Activated T-cell treated with anti-CD3 and anti-CD28 coated beads for 48 hours (primary cell): ENCODE measurements at regions not wholly inside any gene's neighbourhood (a gene's known extent, or its start where the extent isn't known, plus 50 kb on each side); places are given as distances from the start of the nearest gene placed in this dataset.

Experiments used
- DNase-seq: peaks from one replicate; pipeline ENCODE4 v3.0.0-alpha.2; 2020; ENCODE audit warnings: low read depth

DNA sequence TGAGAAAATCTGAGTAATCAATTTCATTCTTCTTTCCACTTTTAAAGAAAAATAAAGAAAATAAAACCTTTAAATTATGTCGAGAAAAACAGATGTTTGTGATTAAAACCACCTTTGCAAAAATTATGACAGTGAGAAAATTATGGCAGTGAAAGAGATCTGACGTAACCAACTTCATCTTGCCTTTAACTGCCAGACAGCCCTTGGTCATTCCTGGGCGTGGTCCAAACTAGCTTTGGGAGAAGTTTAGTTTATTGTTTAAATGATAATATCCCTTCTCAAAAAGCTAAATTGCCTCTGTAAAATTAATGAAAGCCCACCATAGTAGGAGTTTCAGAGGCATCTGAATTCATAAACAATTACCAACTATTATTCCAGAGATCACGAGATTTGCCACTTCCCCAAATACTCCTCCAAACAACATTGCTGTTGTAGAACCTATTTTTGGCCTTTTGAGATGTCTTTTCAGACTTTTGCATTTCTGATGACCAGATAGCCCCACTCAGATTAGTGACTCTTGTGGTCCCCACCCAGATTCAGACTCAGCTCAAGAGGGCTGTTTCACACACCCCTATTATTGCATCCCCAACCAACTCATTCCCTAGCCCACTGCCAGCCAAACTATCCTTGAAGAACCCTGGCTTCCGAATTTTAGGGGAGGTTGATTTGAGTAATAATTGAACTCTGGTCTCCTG lies 664.4 kb upstream of the CBLB start:
- DNase-seq = no peak

DNA sequence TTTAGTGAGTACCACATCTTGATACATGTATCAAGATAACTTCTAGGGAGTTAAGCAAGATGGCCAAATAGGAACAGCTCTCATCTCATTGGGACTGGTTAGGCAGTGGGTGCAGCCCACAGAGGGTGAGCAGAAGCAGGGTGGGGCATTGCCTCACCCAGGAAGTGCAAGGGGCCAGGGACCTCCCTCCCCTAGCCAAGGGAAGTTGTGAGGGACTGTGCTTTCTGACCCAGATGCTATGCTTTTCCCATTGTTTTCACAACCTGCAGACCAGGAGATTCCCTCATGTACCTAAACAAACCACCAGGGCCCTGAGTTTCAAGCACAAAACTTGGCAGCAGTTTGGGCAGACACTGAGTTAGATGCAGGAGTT lies 665.0 kb upstream of the CBLB start:
- no peak for DNase-seq

DNA sequence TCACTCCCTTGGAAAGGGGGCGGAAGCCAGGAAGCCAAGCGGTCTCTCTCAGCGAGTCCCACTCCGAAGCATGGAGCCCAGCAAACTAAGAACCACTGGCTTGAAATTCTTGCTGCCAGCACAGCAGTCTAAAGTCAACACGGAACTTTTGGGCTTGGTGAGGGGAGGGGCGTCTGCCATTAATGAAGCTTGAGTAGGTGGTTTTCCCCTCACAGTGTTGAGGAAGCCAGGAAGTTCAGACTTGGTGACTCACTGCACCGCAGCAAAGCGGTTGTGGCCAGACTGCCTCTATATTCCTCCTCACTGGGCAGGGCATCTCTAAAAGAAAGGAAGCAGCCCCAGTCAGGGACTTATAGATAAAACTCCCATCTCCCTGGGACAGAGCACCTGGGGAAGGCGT lies 665.4 kb upstream of the CBLB start:
- peak; percentile 45 for DNase-seq

DNA sequence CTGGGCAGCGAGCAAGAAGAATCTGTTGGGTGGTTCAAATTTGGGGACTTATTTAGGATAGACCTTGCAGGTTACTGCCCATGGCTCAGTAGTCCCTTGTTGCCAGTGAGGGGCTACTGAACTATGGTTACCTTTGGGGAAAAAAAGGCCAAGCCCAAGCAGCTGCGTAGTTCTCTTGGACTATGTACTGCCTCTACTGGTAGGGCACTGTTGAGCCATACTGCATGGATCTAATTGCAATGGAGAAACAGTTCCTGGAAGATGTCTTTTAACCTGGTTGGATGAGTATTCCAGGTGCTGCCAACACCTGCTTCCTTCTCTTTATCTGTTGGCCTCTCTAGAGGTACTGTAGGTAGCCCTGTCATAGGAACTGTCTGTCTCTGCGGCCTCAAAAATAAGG lies 671.9 kb upstream of the CBLB start:
- DNase-seq = no peak

DNA sequence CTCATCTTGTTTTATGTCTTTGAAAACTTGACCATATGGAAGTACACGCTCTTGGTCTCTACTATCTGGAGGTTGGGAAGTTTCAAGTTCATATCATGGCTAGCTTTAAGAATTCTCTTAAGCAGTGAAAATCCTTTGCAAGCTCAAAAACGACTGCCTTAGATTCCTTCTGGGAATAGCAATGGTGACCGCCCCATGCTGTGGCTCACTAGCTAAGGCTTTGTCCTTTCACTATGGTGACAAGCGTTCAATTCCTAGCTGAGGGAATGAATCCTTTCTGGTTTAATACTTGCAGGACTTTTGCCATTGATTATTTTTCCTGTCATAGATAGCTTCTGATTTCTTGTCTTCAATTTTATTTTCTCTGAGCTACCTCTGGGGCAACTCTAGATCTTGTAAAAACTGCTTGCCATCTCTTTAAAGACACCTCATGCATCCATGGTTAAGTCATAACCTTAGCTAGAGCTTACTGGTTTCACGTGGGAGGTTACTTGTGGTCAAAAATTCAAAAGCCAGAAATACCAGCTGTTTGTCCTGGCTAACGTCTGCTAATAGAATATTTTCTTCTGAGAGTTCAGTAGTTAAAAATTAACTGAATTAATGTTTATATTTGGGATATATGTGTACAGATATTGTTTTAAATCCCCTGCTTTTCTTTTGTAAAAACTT lies 673.4 kb upstream of the CBLB start:
- DNase-seq = no peak

DNA sequence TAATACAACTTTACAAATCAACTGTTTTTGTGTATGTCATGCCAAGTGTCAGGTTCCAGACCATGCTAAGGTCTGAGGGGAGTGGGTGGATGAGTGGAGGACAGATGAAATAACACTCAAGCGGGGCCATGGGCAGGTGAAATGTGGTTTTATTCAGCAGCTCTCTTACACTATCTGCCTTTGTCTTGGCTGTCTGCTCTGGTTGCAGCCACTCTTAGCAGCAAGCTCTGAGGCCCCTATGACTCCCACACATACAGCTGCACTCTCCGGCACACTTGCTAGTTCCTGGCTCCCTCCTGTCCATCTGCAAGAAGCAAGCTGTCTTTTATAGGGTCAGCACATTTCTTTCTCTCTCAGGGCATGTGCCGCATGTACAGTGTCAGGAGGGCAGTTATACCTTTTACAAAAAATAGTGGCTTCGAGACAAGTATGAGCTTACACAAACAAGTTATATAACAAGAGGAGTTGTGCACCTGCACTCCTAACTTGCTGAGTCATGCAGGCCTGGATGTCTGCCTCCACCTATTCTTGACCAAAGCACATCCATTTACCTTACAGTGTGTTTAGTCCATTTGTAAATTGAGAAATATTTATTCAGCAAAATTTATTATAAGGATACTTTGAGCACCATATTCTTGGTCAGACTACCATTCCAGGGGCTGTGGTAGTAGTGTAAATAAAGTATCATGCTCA lies 683.7 kb upstream of the CBLB start:
- DNase-seq = no peak

DNA sequence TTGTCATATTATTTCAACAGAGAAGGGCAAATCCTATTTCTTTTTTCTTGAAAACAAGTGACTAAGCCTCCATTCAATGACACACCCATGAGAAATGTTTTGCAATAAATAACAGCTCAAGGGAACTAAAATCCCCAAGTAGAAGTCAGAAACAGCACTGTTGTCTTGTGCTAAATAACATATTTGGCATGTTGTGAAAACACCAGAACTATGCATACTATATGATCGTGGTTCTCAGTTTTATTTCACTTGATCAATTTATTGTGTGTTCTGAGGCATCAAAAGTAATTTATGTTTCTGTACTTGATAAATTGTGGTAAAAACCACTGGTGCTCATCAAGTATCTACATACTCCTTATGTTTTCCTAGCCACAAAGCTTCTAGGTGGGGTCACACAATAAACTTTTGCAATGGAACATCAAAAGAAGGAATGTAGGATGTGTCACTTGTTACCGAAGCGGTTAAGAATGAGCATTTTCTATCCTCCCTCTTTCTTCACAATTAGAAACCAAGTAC lies 691.7 kb upstream of the CBLB start:
- no peak for DNase-seq

DNA sequence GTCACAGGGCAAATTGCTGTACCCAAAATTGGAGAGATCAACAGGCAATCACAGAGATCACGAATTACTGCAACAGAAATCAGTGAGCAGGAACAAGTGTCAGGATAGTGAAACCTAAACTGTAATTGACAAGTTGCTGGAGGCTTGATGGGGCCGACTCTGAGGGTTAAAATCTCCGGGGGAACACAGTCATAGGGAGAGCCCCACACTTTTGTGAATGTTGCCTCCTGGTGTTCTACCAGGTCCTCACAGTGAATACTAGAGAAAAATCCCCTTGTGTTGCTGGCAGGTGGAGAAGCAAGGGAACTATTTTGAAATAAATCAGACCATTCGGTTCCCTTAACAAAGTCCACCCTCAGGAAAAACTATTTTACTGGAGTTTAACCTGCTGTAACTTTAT lies 697.5 kb upstream of the CBLB start:
- DNase-seq = no peak

DNA sequence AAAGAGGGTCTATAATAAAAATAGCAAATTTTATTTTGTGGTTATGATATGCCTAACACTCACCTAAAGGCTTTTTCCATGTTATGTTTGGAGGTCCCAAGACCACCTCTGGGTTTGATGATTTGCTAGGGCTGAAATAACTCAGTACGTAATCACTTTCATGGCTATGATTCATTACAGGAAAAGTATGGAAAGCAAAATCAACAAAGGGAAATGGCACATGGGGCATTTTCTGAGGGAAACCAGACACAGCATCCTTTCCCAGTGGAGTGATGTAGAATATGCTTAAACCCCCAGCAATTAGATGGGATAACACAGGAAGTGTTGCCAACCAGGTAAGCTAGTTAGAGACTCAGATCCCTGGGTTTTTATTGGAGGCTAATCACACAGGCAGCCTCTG lies 701.6 kb upstream of the CBLB start:
- no peak for DNase-seq

DNA sequence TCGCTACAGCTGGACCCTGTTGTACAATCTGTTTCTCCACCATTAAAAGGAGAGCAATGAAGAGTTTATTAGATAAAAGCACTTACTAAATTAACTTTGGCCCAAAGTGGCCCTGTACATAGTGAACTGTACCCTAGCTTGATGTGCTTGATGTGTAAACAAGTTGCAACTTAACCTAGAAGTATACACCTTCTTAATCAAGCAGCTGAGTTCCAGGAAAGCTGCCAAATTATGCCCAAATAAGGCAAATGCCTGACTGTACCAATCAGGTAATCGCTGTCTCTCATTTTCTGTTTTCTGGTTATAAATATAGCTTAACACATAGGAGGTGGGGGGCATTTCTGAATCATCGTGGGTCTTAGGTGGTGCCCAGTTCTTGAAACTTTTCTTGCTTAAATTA lies 704.8 kb upstream of the CBLB start:
- no peak for DNase-seq

DNA sequence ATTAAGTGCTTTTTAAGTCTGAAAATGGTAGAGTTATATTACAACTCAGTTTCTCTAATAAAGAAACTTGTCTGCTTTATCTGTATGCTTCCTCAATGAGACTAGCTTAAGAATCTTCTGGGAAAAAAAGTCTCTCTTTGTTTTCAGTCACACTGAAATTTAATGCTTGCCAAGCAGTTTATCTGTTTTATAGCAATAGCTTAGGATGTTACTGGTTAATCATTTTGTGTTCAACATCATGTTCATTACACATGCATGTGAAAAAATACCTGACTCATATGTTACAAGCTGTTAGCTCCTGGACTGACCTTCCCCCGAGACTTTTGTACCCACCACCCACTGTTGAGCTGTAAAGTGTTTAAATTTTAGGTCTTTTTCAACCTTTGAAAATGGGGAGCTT lies 706.2 kb upstream of the CBLB start:
- DNase-seq = no peak

DNA sequence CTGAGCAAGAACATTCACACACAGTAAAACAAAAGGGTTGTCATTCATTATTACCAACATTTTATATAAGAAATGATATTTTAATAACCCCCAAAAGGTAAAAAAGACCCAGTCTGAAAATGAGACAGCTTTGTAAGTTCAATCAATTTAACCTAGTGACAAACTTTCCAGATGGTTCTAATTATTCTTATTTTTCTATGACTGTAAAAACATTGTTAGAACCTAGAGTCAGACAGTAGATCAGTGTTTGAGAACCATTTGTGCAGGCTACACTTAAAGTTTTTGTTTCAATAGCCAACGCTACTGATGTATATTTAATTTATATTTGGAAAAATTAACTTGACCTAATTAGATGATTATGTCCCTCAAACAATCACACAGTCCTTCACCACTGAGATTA lies 708.4 kb upstream of the CBLB start:
- DNase-seq = no peak

DNA sequence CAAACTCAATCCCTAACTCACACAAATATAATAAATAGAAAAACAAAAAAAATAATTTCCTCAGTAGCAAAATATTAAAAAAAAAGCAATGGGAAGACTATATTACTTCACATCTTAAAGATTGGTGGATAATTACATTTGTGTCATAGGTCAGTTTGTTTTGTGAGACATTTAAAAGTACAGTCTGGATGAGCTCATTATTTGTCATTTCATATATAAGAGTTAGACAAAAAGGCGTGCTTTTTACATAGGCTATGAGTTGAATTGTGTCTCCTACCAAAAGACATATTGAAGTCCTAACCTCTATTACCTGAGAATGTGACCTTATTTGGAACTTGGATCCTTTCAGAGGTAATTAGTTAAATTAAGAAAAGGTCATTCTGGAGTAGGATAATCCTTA lies 710.1 kb upstream of the CBLB start:
- no peak for DNase-seq

DNA sequence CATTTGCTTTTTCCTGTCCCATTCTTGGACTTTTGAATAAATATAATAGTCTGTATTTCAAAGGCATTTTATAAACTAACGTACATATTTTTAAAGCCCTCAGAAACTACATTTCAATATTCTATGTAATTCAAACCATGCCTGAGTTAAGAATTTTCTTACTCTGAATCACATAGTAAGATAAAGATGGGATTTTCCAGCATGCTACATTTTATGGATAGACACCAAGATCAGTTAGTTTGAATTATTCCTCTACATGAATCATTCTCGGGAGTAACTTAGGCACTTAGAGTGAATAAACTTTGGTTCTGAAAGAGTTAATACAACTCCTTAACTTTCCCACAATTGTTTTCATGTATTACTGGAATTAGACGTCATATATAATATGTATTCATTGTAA lies 713.3 kb upstream of the CBLB start:
- no peak for DNase-seq

DNA sequence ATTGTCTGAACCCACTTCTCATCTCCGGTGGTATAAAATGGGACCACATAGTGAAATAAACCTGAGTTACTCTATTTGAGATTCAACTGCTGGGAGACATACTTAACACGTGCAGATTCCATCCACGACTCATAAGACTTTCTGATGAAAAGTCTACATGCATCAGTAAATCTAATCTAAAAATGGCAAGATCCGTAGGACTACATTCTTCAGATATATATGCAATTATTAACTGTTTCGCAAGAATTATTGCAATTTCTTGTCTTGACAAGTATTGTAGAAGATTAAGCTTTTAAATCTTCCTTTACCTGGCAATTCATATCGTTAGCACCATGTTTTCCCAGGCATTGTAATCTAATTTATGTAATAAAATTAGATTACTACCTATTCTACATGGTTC lies 718.7 kb upstream of the CBLB start:
- no peak for DNase-seq

DNA sequence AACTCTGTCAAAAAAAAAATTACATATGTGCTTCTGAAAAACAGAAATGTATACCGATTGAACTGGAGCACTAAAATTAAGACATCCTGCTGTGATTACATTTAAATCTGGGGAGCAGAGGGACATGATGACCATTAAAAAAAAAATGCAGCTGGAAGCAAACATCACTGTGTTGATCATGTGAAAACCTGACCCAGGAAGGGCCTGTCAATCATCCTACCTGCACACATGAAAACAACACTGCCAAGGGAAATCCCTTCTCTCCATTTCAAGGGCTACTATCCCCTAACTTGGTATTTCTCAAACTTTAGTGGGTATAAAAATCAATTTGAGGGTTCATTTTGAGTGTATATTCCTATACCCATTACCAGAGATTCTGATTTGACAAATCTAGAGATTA lies 719.9 kb upstream of the CBLB start:
- no peak for DNase-seq

DNA sequence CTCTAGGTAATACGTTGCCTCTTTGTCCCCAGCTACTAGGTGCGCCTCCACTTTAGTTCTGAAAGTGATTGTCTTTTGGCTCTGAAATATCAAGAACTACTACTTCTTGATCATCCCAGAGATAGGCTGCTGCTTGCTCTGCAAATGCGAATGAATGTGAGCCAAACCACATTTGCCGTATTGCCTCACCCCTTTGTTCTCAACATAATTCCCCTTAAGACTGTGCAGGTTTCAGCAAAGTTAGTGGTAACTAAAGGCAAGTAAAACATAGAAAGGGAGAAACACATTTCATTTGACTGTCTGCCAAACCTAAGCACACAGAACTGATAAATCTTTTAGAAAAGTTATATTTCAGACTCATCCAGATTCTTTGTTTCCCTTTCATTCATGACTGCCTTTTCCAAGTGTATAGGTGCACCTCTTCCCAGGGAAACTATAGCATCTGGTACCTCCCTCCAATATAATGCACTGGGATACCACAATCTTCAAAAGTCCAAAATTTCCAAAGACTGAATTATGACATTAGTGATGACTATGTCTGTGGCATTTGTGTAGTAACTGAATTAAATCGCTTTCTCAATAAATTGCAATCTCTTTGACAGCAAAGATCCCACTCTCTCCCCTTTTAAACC lies 720.6 kb upstream of the CBLB start:
- DNase-seq = peak; percentile 2

DNA sequence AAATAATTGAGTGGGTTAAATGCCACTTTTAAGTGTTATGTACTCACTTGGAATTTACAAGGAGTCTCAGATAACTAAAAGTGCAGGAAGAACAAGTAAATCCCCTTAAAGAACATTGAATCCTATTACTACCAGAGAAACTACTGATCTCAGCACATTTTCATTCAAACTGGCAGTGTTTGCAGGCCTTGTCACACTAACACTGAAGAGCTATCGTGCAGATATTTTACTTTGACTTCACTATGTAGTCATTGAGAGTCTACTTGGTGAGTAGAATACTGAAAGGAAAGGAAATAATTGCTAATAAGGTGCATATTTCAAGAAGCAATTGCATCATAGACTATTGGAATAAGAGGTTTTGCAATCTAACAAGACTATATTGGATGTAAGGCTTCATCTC lies 721.4 kb upstream of the CBLB start:
- no peak for DNase-seq

DNA sequence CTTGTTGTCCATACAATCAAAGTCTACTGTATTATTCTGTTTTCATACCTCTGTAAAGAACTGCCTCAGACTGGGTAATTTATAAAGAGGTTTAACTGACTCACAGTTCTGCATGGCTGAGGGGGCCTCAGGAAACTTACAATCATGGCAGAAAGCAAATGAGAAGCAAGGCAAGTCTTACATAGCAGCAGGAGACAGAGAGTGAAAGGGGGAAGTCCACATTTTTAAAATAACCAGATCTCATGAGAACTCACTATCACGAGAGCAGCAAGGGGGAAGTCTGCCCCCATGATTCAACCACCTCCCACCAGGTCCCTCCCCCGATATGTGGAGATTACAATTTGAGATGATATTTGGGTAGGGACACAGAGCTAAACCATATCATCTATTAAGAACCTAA lies 724.6 kb upstream of the CBLB start:
- DNase-seq = no peak

DNA sequence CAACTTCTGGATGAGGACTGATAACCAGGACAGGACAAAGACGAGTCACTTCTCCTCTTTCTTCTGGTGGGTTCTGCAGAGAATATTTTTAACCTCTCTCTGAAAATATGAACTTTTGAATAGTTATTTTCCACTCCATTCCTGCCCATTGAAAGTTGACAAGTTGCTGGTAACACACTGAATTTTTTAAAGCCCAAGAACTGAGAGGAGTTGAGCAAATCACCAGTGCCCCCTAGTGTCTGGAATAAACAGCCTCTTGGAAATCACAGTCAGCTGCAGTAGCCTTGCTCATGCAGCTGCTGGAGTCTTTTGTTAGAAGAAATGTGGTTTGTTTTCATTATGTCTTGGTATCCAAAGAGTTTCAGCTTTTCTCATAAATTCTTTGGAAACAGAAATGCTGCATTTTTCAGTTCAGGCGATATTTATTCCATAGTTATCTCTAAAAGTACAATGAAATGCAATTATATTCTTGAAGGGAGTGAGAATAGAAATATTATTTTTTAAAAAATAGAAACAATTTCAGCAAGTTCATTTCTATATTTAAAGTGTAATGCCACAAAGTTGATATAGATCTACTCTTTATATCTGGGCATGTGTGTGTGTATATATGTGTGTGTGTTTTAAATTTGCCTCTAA lies 741.0 kb upstream of the CBLB start:
- DNase-seq = peak; percentile 47

DNA sequence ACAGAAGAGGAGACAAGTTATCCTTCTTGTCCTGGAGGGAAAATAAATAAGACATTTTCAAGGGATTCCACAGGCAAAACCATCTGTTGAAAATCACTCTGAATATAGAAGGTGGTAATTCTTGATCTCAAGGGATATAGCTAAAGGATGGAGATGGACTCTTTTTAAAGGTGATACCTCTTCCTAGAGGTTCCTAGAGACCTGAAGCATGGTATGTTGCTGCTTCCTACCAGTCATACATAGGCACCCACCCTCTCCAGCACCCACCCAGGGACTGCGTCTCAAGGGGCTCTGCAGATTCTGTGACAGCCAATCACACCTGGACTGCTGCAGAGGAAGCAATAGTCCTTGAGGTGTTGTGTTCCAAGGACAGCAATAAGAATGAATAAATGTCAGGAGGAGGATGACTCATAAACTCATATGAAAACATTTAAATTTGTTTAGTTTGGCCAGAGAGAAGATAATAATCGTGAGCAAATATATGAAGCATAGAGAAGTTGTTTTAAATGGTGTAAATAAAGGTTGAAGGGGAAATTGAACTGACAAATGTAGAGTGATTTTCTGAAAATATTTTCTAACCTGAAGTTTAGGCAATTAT lies 741.6 kb upstream of the CBLB start:
- DNase-seq = no peak

DNA sequence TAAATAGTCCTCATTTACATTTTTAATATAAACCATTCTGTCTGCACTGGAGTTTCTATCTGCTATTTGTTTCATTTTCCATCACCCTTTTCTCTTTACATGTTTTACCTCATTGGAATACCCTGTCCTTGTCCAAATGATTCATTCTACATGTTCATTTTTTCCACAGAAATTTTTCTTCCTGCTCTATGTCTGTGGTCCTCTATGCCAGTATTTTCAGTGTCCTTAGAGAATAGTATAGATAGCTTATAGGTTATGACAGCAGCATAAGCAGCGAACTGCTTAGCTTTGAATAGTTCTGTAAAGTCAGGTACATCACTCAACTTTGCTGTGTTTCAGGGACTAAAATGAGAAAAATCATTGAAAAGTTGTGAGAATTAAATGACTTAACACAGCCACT lies 742.3 kb upstream of the CBLB start:
- no peak for DNase-seq
